GM23248 (cell line): ENCODE measurements at regions not wholly inside any gene's neighbourhood (a gene's known extent, or its start where the extent isn't known, plus 50 kb on each side); places are given as distances from the start of the nearest gene placed in this dataset.

Experiments
- EZH2 ChIP-seq: fragments of 200-600 bp; sonication (generic); IDR thresholded peaks from 2 replicates; pipeline ENCODE4 v1.6.1; 2018; ENCODE audit warnings: antibody characterized with exemption, mild to moderate bottlenecking; ENCODE audit not compliant: insufficient read depth, poor library complexity, severe bottlenecking
- EZH2phosphoT487 ChIP-seq: fragments of 200-600 bp; sonication (generic); IDR thresholded peaks from 2 replicates; pipeline ENCODE4 v1.6.1; 2018; ENCODE audit warnings: antibody characterized with exemption, moderate library complexity, mild to moderate bottlenecking, low read depth; ENCODE audit not compliant: insufficient read depth

- no peak for TF ChIP-seq EZH2phosphoT487
- TF ChIP-seq EZH2: no peak
Measured at GRCh38 chr3:75863878-75864277, 78.5 kb upstream of the ZNF717 start.
